CD4-positive, alpha-beta T cell treated with Interleukin-1 beta for 1 hour (primary cell): ENCODE measurements at regions not wholly inside any gene's neighbourhood (a gene's known extent, or its start where the extent isn't known, plus 50 kb on each side); places are given as distances from the start of the nearest gene placed in this dataset.

ENCODE experiments used
- DNase-seq, 2 donors: peaks; one replicate each; pipeline ENCODE4 v3.0.0-alpha.2; 2020 to 2022

- no peak for DNase-seq
Observed at GRCh38 chr4:85268961-85269360, 206.0 kb upstream of the ARHGAP24 start.

GRCh38 chr4:85274955-85275354 lies 200.0 kb upstream of the ARHGAP24 start:
- DNase-seq: no peak

- DNase-seq: no peak
Observed at GRCh38 chr4:85280963-85281362, 194.0 kb upstream of the ARHGAP24 start.

GRCh38 chr4:85291226-85291625 lies 183.7 kb upstream of the ARHGAP24 start:
- DNase-seq: no peak

- DNase-seq: no peak
Observed at GRCh38 chr4:85298037-85298436, 176.9 kb upstream of the ARHGAP24 start.

GRCh38 chr4:85302193-85302736 lies 172.7 kb upstream of the ARHGAP24 start:
- no peak for DNase-seq

- no peak for DNase-seq
Observed at GRCh38 chr4:85302756-85303155, 172.2 kb upstream of the ARHGAP24 start.

GRCh38 chr4:85318415-85318814 lies 156.5 kb upstream of the ARHGAP24 start:
- DNase-seq: no peak

GRCh38 chr4:85358831-85359230 lies 116.1 kb upstream of the ARHGAP24 start:
- DNase-seq: no peak

GRCh38 chr4:85362550-85362949 lies 112.4 kb upstream of the ARHGAP24 start:
- no peak for DNase-seq

- DNase-seq: no peak
Observed at GRCh38 chr4:85367815-85368214, 107.1 kb upstream of the ARHGAP24 start.

- DNase-seq: no peak
Observed at GRCh38 chr4:85368240-85368639, 106.7 kb upstream of the ARHGAP24 start.

- no peak for DNase-seq
Observed at GRCh38 chr4:85368932-85369331, 106.0 kb upstream of the ARHGAP24 start.

GRCh38 chr4:85369703-85370380 lies 105.1 kb upstream of the ARHGAP24 start:
- no peak for DNase-seq

- DNase-seq: peak in 1 of 2 donors; percentile 37
Observed at GRCh38 chr4:85370400-85371032, 104.4 kb upstream of the ARHGAP24 start.

- DNase-seq: no peak
Observed at GRCh38 chr4:85372966-85373365, 102.0 kb upstream of the ARHGAP24 start.

- DNase-seq: no peak
Observed at GRCh38 chr4:85376285-85376684, 98.7 kb upstream of the ARHGAP24 start.

- DNase-seq: no peak
Observed at GRCh38 chr4:85381968-85382367, 93.0 kb upstream of the ARHGAP24 start.

- DNase-seq: no peak
Observed at GRCh38 chr4:85391071-85391470, 83.9 kb upstream of the ARHGAP24 start.

- DNase-seq: no peak
Observed at GRCh38 chr4:85391589-85392410, 83.2 kb upstream of the ARHGAP24 start.

- no peak for DNase-seq
Observed at GRCh38 chr4:85393201-85393600, 81.7 kb upstream of the ARHGAP24 start.

- DNase-seq: no peak
Observed at GRCh38 chr4:85398276-85398675, 76.7 kb upstream of the ARHGAP24 start.

GRCh38 chr4:85399270-85399669 lies 75.7 kb upstream of the ARHGAP24 start:
- DNase-seq: no peak

GRCh38 chr4:85402371-85402770 lies 72.6 kb upstream of the ARHGAP24 start:
- no peak for DNase-seq
